ENCODE measurements at regions not wholly inside any gene's neighbourhood (a gene's known extent, or its start where the extent isn't known, plus 50 kb on each side); places are given as distances from the start of the nearest gene placed in this dataset.

DNA sequence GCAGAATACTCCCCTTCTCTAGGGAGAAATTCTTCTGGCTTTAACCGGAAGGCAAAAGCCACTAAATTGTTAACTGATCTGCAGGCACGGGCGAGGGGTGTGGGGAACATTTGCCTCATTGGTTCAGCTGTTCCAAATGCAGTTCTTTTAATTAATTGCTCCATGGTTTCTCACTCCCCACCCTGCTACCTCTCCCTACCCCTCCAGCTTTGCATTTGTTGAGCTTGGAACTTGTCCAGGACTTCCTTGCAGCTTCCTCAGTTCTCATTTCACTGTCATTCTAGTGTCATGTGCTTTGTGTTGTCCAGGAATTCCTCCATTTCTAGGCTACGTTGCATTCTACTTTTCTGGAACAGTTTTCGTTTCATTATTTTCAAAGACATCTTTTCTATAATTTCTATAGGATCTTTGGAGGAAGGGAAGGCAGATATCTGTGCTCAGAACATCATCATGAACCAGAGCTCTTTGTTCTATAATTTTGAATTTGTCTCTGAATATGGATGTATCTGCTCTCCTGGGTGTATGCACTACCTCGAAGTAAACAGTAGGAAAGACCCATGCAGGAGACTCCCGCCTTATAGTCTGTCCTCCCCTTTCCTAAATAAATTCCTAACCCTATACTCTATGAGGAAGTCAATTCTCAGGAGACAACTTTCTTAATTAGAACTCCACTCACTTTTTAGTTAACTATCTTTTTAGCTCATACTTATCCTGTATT lies 132.4 kb upstream of the LMO4 start:
- peak; percentile 12 for DNase-seq

DNA sequence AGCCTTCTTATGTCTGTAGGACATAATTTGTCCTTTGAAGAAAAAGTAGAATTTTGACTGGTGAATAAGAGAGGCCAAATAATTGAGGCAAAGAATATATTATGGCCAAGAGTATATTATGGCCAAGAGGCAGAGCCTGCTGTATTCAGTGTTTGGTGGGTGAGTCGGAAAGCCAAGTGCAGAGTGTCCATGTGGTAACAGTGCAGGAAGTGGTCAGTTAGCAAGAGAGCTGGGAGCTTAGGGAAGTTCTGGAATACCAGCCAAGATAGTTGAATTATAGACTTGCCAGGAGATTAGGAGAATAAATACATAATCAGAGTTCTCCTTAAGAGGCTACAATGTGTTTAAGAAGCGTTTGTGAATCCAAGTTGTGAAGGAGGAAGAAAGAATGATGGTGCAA lies 131.5 kb upstream of the LMO4 start:
- DNase-seq = peak; percentile 52

DNA sequence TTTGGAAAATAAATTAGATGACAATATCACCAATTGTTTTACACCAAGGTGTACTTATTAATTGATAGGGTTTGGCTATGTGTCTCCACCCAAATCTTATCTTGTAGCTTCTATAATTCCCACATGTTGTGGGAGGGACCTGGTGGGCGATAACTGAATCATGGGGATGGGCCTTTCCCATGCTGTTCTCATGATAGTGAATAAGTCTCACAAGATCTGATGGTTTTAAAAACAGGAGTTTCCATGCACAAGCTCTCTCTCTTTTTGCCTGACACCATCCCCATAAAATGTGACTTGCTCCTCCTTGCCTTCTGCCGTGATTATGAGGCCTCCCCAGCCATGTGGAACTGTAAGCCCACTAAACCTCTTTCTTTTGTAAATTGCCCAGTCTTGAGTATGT lies 131.0 kb upstream of the LMO4 start:
- no peak for DNase-seq

DNA sequence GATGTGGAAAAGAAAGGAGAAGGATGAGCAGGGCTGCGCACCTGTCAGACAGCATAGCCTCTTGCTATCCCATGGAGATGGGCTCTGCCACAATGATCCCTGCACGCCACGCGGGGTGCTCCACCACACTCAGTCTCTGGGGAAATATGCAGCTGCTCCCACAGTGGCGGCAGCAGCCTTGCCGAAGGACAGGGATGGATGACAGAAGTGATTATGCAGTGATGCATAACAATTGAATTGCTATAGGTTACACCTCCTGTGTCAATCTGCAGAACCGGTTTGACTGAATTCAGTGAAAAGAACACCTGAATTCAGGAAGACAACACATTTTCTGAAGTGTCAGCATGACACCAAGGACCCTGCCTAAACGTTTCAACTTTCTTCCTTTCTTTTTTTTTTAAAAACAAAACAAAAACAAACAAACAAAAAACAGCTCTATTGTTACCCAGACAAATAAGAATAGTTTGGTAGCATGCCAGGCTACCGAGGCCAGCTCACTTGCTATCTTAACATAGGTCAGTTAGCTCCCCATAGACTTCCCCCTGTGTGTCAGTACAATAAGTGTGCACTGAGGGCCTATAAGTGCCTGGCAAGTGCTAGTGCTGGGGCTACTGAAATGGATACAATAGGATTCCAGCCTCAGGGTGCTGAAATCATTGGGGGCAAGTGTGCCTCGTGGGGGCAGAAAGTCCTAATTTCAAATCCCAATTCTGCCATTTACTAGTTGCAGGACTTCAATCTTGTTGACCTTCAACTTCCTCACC lies 127.6 kb upstream of the LMO4 start:
- no peak for DNase-seq

DNA sequence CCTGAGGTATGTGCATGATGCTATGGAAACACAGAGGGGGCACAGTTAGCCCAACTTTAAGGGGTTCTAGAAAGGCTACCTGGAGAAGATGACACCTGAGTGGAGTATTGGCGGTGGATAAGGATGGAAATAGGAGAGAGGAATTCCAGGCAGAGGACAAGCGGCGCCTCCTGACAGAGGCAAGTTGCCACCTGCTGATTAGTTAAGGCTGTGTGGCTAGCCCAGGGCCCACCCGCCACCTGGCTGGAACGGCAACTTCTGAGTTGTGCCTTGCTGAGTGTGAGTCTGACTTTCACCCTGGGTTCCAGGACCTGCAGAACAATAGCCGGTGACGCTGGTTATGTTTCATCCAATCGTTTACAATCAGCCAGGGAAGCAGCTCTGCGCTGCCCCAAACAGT lies 126.9 kb upstream of the LMO4 start:
- DNase-seq = no peak

DNA sequence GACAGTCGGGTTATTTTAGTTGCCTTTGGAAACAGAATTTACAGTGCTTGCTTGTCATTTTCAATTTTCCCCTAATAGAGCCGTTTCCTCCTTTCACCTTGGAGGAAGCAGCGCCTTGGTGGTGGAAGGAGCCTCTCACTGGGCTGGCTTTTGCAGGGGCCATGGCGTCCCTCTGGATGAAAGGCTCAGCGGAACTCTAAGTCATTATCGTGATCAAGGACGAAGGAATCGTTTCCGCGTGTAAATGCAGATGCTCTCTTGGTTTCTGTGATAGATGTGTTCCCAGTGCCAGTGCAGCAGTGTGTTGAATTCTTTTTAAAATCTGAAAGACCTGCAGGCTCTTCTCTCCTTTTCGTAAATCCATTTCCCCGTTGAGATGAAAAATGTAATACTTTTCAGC lies 126.2 kb upstream of the LMO4 start:
- DNase-seq = no peak

DNA sequence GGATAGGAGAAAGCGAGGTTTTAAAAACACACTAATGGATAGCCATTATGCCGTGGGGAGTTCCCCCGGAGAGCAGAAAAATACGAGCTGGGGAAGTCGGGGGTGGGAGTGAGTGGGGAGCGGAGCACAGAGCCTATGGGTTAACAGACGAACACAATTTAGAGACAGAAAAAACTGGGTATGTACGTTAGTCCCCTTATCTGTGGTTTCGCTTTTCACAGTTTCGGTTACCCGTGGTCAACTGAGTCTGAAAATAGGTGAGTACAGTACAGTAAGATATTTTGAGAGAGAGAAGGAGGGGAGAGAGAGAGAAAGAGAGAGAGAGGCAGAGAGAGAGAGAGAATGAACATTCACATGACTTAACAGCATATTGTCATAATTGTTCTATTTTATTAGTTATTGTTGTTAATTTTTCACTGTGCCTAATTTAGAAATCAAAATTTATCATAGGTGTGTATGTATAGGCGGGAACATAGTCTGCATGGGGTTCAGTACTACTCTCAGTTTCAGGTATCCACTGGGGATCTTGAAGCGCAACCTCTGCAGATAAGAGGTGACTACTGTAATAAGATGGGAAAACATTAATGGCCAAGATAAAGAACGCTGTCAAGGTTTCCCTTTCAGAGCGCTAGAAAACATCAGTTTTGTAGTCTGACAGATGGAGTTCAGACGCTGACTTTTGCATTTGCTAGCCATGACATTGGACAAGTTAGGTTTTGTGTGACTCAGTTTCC lies 125.6 kb upstream of the LMO4 start:
- no peak for DNase-seq

DNA sequence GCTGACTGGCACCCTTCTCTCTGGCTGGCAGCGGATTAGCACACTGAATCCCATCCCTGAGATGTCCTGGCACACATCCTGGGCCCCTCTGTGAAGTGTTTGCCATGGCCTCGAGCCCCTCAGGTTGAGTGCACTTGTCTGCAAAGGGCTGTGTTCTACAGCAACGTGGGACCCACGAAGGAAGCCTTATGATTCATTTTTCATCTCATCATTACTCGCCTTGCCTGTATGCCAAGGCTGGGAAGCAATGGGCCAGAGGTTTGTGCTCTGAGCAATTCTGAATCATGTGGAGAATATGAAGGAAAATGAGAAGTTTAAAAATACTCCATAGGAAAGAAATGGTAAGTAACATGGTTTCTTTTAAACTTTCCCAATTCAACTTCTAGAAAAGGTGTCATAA lies 124.8 kb upstream of the LMO4 start:
- peak; percentile 75 for DNase-seq

DNA sequence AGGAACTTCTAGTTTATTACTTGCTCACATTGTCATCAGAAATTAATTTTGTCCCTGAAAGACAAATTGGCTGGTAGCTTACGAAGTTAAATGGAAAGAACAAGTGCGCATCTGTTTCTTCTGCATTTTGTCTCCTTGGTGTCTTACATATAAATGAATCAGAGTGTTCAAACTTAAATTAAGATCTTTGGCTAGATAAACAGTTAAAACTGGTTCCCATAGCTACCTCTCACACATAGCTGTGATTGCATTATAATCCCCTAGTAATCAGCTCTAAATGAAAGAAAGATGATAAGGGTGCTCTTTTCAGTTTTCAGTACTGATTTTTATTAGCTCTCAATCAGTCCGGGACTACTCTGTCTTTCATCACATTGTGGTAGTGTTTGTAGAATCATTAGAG lies 124.2 kb upstream of the LMO4 start:
- no peak for DNase-seq

DNA sequence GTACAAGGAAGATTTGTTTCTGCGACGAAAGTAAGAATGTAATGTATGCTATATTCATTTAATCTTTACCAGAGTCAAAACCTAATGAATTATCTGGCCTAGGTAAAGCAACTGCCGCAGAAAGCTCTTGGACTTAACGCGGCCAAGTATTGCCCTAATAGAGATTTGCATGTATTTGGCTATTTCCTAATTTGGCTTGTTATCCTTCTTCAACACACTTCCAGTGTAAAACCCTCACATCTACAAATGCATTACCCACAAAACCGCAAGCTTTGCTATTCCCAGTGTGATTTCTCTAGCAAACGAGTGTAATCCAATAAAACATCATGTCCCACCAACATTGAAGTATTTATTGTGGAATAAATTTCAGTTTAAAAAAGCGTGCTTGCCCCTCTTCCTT lies 123.8 kb upstream of the LMO4 start:
- DNase-seq = no peak

DNA sequence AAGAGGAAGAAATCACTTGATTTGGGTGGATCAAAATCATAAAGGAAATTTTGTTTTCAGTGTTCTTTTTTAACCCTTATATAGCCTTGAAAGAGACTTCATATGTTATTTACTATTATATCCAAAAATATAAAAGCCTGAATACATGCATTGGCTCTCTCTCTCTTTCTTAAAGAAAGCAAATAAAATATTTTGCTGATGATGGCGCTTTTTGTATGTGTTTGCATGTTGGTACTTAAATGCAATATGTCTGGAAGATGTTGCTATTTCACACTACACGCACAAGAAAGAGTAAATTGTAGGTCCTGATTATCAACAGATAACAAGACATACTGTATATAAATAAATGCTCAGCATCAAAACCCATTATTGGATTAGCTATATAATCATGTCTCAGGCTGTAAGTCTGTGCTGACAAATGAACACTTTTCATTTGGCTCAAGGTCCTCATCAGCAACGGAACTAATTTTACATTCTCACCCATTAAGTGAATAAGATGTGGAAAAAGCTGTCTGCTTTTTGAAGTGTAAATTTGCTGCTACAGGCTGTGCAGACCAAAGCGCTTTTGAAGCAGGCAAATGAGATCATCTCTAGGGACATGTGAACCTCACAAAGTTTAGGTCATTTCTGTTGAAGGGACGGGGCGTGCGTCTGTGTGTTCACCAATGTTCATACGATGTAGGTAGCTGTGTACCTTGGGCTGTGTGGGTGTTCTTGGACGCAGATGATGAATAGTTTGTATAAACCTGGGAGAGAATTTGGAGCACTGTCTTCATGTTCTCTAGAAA lies 122.4 kb upstream of the LMO4 start:
- no peak for DNase-seq

DNA sequence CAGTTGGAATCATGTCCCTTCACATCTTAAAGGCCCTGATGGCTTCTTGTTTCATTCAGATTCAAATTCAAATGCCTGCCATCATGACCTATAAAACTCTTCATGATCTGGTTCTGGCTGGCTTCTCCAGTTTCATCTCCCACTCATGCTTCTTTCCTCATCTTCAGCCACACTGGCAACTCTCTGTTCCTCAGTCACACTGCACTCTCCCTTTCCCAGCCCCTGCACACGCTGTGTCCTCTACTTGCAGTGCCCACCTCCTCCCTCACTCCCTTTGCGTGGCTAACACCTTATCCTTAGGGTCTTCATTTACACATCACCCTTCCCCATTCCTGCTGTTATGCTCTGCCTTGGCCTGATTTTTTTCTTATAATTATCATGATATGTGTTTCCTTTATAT lies 120.6 kb upstream of the LMO4 start:
- no peak for DNase-seq

DNA sequence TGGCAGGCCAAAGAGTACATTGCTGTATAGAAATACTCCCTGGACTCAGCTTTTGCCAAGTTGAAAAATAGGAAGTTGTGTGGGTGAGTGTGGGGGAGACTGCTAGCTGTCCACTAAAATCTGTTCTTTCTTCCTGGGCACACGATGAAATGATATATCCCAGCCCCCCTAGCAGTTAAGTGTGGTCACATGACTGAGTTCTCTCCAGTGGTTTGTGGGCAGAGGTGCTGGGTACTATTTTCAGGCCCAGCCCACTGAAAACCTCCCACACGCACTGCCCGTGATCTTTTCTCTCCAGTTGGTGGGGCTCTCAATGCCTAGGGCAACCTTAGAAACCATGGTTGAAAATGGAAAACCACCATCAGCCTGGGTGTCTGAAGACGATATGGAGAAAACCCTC lies 119.7 kb upstream of the LMO4 start:
- DNase-seq = no peak

DNA sequence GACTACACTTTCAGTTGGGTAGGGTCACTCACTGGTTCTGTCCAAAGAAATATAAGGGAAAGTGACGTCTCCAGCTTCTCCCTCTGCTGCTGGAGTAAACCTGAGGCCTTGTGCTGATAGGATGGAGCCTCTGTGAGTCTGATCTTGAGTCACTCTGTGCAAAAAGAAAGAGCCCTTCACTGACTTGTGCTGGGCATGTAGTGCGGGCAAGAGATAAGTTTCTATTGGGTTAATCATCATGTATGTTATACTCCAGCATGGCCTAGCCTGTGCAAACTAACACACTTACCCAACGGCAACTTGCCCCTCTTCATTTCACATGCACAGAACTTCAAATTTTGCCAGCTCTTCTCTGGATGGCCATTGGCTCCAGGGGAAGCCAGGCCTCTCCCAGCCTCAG lies 118.5 kb upstream of the LMO4 start:
- DNase-seq = no peak

DNA sequence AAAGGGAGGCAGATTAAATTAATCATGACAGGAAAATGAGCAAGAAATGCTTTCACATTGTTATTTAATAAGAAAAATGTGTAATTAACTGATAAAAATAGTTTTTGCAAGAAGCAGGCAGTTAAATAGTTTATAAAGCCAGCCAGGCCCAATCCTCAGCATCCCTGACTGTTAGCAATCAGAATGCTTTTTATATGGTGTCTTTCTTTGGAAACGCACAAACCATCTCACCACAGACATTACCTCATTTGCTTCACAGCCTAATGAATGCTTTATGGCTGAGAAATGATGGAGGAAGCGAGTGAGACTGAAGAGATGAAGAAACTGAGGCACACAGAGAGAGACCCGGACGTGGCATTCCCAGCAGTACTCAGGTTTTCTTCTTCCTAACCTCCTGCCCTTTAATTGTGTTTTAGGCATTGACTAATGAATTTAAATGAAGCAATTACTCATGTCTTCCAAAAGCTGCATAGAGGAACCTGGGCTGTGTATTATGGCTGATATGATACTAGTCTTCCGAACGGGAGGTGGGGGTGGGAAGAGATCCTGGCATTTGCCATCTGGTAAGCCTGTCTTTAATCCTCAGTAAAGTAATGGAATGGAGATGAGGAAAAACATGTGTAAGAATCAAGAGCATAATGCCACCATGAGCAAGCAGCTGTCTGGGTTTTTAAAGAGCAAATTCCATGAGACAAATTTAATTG lies 116.1 kb upstream of the LMO4 start:
- no peak for DNase-seq

DNA sequence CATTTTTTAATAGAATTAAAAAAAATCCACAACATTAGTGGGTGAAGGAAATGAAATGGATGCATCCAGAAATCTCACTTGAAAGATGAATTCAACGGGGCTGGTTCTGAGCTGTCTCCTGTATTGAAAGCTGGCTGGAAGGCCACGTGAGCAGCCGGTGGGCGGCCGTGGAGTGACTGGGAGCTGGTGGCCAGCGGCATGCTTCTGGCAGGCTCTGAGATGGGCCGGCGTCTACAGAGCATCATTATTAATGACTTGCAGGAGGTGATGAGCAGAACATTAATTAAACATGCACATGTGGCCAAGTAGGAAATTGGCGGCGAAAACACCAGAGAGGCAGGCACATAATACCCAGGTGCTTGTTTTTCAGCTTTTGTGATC lies 115.6 kb upstream of the LMO4 start:
- DNase-seq = no peak

DNA sequence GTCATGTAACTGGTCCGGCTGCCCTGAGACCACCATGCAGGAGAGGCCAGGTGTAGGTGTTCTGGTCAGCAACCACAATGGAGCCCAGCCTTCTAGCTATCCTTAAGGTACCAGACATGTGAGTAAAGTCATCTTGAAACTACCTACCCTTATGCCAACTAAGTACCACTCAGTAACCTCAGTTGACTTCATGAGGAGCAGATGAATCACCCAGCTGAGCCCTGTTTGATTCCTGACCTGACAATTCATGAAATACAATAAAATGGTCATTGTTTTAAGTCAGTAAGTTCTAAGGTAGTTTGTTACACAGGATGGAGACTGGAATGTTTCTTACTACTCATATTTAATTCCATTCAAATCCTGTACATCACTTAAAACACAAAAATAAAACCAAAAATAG lies 113.1 kb upstream of the LMO4 start:
- no peak for DNase-seq

DNA sequence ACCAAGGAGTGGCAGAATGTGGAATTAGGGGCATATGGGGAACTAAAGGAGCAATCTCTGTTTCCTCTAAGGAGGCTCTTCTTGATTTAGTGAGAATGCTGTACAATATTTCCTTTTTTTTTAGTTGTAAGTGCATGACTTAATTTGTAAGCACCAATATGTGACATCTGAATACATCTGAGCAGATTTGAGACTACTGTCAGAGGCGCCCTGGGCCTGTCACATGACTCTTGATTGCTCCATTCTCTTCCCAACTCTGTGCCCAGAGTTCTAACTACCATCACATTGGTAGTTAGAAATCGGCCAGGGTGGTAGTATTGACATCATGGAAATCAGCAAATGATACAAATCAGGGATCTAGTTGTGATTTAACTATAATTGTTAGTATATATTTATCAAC lies 110.1 kb upstream of the LMO4 start:
- no peak for DNase-seq

DNA sequence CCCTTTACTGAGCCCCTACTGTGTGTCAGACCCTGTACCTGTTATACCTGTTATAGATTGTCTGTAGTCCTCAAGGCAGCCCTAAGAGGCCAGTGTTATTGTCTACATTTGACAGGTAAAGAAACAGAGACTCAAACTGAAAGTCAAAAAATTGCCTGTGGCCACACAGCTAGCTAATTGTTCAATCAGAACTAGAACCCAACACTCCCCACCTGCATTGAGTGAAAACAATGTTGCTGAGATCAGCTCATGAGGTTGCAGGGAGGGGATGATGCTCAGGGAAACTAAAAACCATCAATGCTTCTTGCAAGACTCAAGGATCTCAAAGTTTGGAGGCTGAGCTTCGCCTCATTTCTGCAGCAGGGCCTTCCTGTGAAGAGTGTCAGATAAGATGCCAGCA lies 109.5 kb upstream of the LMO4 start:
- no peak for DNase-seq

DNA sequence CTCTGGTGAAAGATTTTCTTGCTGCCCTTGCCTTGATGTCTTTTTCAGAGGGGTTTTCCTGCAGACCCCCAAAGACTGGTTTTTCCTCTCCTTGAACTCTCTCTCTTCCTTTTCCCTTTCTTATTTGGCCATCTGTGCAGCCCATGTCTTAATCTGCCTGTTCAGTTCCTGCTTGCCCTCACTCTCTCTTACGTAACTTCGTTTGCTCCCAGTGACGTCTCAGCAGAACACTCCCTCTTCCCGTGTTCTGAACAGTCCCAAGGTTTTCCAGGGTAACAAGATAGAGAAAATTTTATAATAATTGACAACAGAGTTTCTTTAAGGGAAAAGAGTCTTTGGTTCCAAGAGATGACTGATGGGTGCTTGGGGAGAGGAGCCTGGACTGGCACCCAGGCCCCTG lies 109.1 kb upstream of the LMO4 start:
- no peak for DNase-seq

DNA sequence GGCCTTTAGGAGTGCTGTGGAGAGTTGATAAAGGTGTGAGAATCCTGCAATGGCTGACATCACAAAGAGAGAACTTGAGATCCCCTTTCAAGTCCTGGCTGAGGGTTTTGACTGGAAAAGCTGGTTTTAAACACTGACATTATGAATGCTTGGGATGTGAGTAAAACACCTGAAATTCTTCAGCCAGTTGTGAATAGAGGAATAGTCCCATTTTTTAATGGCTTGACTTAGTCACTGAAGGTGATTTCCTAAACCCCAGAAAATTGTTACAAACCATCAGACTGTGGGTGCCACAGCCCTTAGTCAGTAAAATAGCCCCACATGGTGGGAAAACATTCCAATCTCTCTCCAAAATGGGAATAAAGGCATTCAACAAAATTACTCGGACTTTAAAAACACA lies 107.7 kb upstream of the LMO4 start:
- peak; percentile 24 for DNase-seq

DNA sequence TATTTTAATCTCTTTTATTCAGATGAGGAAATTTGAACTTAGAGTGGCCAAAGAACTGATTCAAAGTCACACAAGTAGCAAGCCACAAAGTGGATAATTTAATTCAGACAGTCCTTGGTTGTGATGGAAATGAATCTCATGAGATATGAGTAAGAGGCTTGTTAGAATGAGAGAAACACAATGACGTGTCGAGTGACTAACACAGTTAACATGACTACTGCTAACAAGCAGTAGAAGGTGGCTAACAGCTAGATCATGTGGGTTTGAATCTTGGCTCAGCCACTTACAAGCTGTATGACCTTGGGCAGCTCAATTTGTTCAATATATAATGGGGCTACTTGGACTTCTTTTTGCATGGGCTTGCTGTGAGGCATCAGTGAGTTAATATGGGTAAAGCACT lies 104.5 kb upstream of the LMO4 start:
- DNase-seq = peak; percentile 97
